ENCODE measurements at regions not wholly inside any gene's neighbourhood (a gene's known extent, or its start where the extent isn't known, plus 50 kb on each side); places are given as distances from the start of the nearest gene placed in this dataset.

- Histone ChIP-seq H3K36me3 (ENCODE audit: control insufficient read depth in 2 of 4, insufficient read depth in 4 of 4, low read length in 3 of 4) (no peaks in the 10 kb centered on the region), H2BK20ac (ENCODE audit: low read length) (no peak overlapping the region), H3K4me3 (ENCODE audit: extremely low read depth in 1 of 4, insufficient read depth in 2 of 4, low read depth in 3 of 4, low read length in 4 of 4) (no peak overlapping the region), H3K27me3 (replicated peaks in 1 of 4; ENCODE audit: control insufficient read depth in 3 of 4, extremely low read depth in 1 of 4, insufficient read depth in 3 of 4, low read length in 3 of 4) (no peaks in the 10 kb centered on the region), H4K5ac (ENCODE audit: insufficient read length, low read depth, low read length) (no peak overlapping the region), H2BK15ac (ENCODE audit: low read length) (no peak overlapping the region), H3K79me2 (ENCODE audit: control insufficient read depth in 1 of 2, insufficient read depth in 2 of 2, low read length in 2 of 2) (no peaks in the 10 kb centered on the region), H3K9ac (replicated peaks in 1 of 4; ENCODE audit: extremely low read depth in 1 of 4, low read depth in 3 of 4, low read length in 3 of 4) (no peak overlapping the region), H3K4me1 (replicated peaks in 1 of 4; ENCODE audit: control insufficient read depth in 3 of 4, insufficient read depth in 4 of 4, low read length in 3 of 4) (peaks cover 0 to 5% (median 4%) of the 10 kb centered on the region in 4 experiments; a peak in 4 of 7 replicates), H3K23me2 (ENCODE audit: low read depth, low read length) (no peaks in the 10 kb centered on the region), H3K23ac (ENCODE audit: insufficient read length) (no peak overlapping the region), H3K27ac (ENCODE audit: low read depth, low read length) (no peak overlapping the region), H2BK120ac (replicated peaks; ENCODE audit: low read depth, low read length) (no peak overlapping the region), H3K4me2 (ENCODE audit: insufficient read depth in 1 of 2, low read depth in 2 of 2, low read length in 2 of 2) (no peak overlapping the region), H2AFZ (ENCODE audit: low read length) (0 out of 2 replicates have a peak overlapping the region, but pooled peaks have one; percentile 2), H3K4ac (replicated peaks; ENCODE audit: insufficient read length, low read depth, low read length) (no peak overlapping the region), H3K9me3 (ENCODE audit: insufficient read depth in 2 of 2, low read depth in 1 of 2, low read length in 1 of 2) (peaks cover 0 to 3% of the 10 kb centered on the region in 2 experiments; a peak in 1 of 4 replicates), H4K8ac (ENCODE audit: extremely low read depth, insufficient read depth, low read length) (no peak overlapping the region), H3K79me1 (ENCODE audit: low read depth, low read length) (no peaks in the 10 kb centered on the region), H4K20me1 (replicated peaks in 1 of 2; ENCODE audit: control insufficient read depth in 1 of 2, insufficient read depth in 2 of 2, low read length in 2 of 2) (no peaks in the 10 kb centered on the region), H4K91ac (replicated peaks; ENCODE audit: insufficient read length, low read length) (no peak overlapping the region), H3K18ac (ENCODE audit: extremely low read depth, low read length) (no peak overlapping the region), H3K56ac (replicated peaks; ENCODE audit: insufficient read length, low read depth, low read length) (no peak overlapping the region), H2AK5ac (ENCODE audit: low read depth, low read length) (no peak overlapping the region), H2BK5ac (ENCODE audit: low read depth, low read length) (no peak overlapping the region), H3K14ac (ENCODE audit: insufficient read length) (no peak overlapping the region), H2BK12ac (ENCODE audit: low read depth, low read length) (no peak overlapping the region)
- CTCF ChIA-PET (ENCODE audit: partially characterized antibody), result no interaction called here
- no peak for DNase-seq (ENCODE audit: low read depth in 1 of 2, low spot score in 2 of 2)
- no peak for FAIRE-seq
- TF ChIP-seq USF2 (IDR thresholded peaks at IDR 0.05; ENCODE audit: low read length), result no peak
- no peak for TF ChIP-seq KDM5A (IDR thresholded peaks at IDR 0.05; ENCODE audit: low read length)
- TF ChIP-seq BRCA1 (IDR thresholded peaks at IDR 0.05; ENCODE audit: low read depth, low read length), result no peak
- TF ChIP-seq POU5F1 (IDR thresholded peaks at IDR 0.05; ENCODE audit: low read depth, low read length), result 0 out of 2 replicates have a peak, but pooled peaks have one; percentile 4
- TF ChIP-seq HDAC2 (IDR thresholded peaks at IDR 0.05; ENCODE audit: borderline replicate concordance in 1 of 2, low read depth in 2 of 2, low read length in 2 of 2), result no peak
- TF ChIP-seq ASH2L (IDR thresholded peaks at IDR 0.05; ENCODE audit: low read length), result no peak
- 78% methylated on average over 4 of the region's 4 CpGs; no CpG with 5 or more reads in 1 of the 2 experiments for WGBS, 2 experiments (ENCODE audit: extremely low coverage in 1 of 2, insufficient coverage in 1 of 2, insufficient read length in 1 of 2, insufficient replicate concordance in 2 of 2, low coverage in 1 of 2, low lambda C conversion rate in 2 of 2, missing lambda C conversion rate in 1 of 2)
- POLR2A ChIA-PET (ENCODE audit: partially characterized antibody), result no interaction called here
Measured at GRCh38 chr3:177569875-177570657, 372.8 kb upstream of the TBL1XR1 start.
